ENCODE measurements at regions not wholly inside any gene's neighbourhood (a gene's known extent, or its start where the extent isn't known, plus 50 kb on each side); places are given as distances from the start of the nearest gene placed in this dataset.

GRCh38 chr6:133673056-133673455 lies 215.9 kb upstream of the TCF21 start:
- no peaks in the 10 kb centered on the region for H3K36me3 ChIP-seq (ENCODE audit: control insufficient read depth, low read depth, low read length)
- no peak overlapping the region for H3K27ac ChIP-seq (ENCODE audit: low read length)
- no peaks in the 10 kb centered on the region for H3K9me3 ChIP-seq (ENCODE audit: control insufficient read depth, low read depth, low read length)
- H3K27me3 ChIP-seq (ENCODE audit: control insufficient read depth, insufficient read depth, low read length), result no peaks in the 10 kb centered on the region
- H3K4me3 ChIP-seq (ENCODE audit: low read length), result no peak overlapping the region
- no peak overlapping the region for H3K9ac ChIP-seq (ENCODE audit: low read length)
- H3K4me1 ChIP-seq (ENCODE audit: control insufficient read depth, low read depth, low read length), result peaks cover 3% of the 10 kb centered on the region

- H3K27ac ChIP-seq (ENCODE audit: low read length), result no peak overlapping the region
- no peaks in the 10 kb centered on the region for H3K9me3 ChIP-seq (ENCODE audit: control insufficient read depth, low read depth, low read length)
- no peak overlapping the region for H3K4me3 ChIP-seq (ENCODE audit: low read length)
- no peaks in the 10 kb centered on the region for H3K36me3 ChIP-seq (ENCODE audit: control insufficient read depth, low read depth, low read length)
- H3K4me1 ChIP-seq (ENCODE audit: control insufficient read depth, low read depth, low read length), result peaks cover 8% of the 10 kb centered on the region
- H3K27me3 ChIP-seq (ENCODE audit: control insufficient read depth, insufficient read depth, low read length), result no peaks in the 10 kb centered on the region
- no peak overlapping the region for H3K9ac ChIP-seq (ENCODE audit: low read length)
Measured at GRCh38 chr6:133674661-133675060, 214.3 kb upstream of the TCF21 start.

- H3K4me1 ChIP-seq (ENCODE audit: control insufficient read depth, low read depth, low read length), result peaks cover 37% of the 10 kb centered on the region
- no peaks in the 10 kb centered on the region for H3K36me3 ChIP-seq (ENCODE audit: control insufficient read depth, low read depth, low read length)
- no peak overlapping the region for H3K9ac ChIP-seq (ENCODE audit: low read length)
- H3K27me3 ChIP-seq (ENCODE audit: control insufficient read depth, insufficient read depth, low read length), result no peaks in the 10 kb centered on the region
- peak overlapping the region; percentile 41 for H3K4me3 ChIP-seq (ENCODE audit: low read length)
- H3K9me3 ChIP-seq (ENCODE audit: control insufficient read depth, low read depth, low read length), result no peaks in the 10 kb centered on the region
- peak overlapping the region; percentile 87 for H3K27ac ChIP-seq (ENCODE audit: low read length)
Measured at GRCh38 chr6:133680994-133681393, 207.9 kb upstream of the TCF21 start.

GRCh38 chr6:133681891-133682290 lies 207.0 kb upstream of the TCF21 start:
- Histone ChIP-seq H3K4me1 (ENCODE audit: control insufficient read depth, low read depth, low read length) (peaks cover 37% of the 10 kb centered on the region), H3K36me3 (ENCODE audit: control insufficient read depth, low read depth, low read length) (no peaks in the 10 kb centered on the region), H3K27ac (ENCODE audit: low read length) (peak overlapping the region; percentile 87), H3K9ac (ENCODE audit: low read length) (peak overlapping the region; percentile 55), H3K4me3 (ENCODE audit: low read length) (peak overlapping the region; percentile 41), H3K27me3 (ENCODE audit: control insufficient read depth, insufficient read depth, low read length) (no peaks in the 10 kb centered on the region), H3K9me3 (ENCODE audit: control insufficient read depth, low read depth, low read length) (no peaks in the 10 kb centered on the region)

GRCh38 chr6:133682506-133683307 lies 206.2 kb upstream of the TCF21 start:
- Histone ChIP-seq H3K27me3 (ENCODE audit: control insufficient read depth, insufficient read depth, low read length) (no peaks in the 10 kb centered on the region), H3K27ac (ENCODE audit: low read length) (peak overlapping the region; percentile 75), H3K9ac (ENCODE audit: low read length) (no peak overlapping the region), H3K36me3 (ENCODE audit: control insufficient read depth, low read depth, low read length) (no peaks in the 10 kb centered on the region), H3K4me1 (ENCODE audit: control insufficient read depth, low read depth, low read length) (peaks cover 37% of the 10 kb centered on the region), H3K9me3 (ENCODE audit: control insufficient read depth, low read depth, low read length) (no peaks in the 10 kb centered on the region), H3K4me3 (ENCODE audit: low read length) (no peak overlapping the region)

- Histone ChIP-seq H3K27ac (ENCODE audit: low read length) (no peak overlapping the region), H3K9ac (ENCODE audit: low read length) (no peak overlapping the region), H3K27me3 (ENCODE audit: control insufficient read depth, insufficient read depth, low read length) (no peaks in the 10 kb centered on the region), H3K4me3 (ENCODE audit: low read length) (no peak overlapping the region), H3K36me3 (ENCODE audit: control insufficient read depth, low read depth, low read length) (no peaks in the 10 kb centered on the region), H3K9me3 (ENCODE audit: control insufficient read depth, low read depth, low read length) (no peaks in the 10 kb centered on the region), H3K4me1 (ENCODE audit: control insufficient read depth, low read depth, low read length) (peaks cover 37% of the 10 kb centered on the region)
Measured at GRCh38 chr6:133683308-133683580, 205.7 kb upstream of the TCF21 start.

- H3K36me3 ChIP-seq (ENCODE audit: control insufficient read depth, low read depth, low read length), result no peaks in the 10 kb centered on the region
- no peak overlapping the region for H3K4me3 ChIP-seq (ENCODE audit: low read length)
- H3K9ac ChIP-seq (ENCODE audit: low read length), result no peak overlapping the region
- H3K4me1 ChIP-seq (ENCODE audit: control insufficient read depth, low read depth, low read length), result peaks cover 37% of the 10 kb centered on the region
- H3K9me3 ChIP-seq (ENCODE audit: control insufficient read depth, low read depth, low read length), result no peaks in the 10 kb centered on the region
- H3K27me3 ChIP-seq (ENCODE audit: control insufficient read depth, insufficient read depth, low read length), result no peaks in the 10 kb centered on the region
- H3K27ac ChIP-seq (ENCODE audit: low read length), result no peak overlapping the region
Measured at GRCh38 chr6:133683606-133684005, 205.3 kb upstream of the TCF21 start.

GRCh38 chr6:133688705-133689492 lies 200.0 kb upstream of the TCF21 start:
- no peaks in the 10 kb centered on the region for H3K36me3 ChIP-seq (ENCODE audit: control insufficient read depth, low read depth, low read length)
- no peak overlapping the region for H3K27ac ChIP-seq (ENCODE audit: low read length)
- H3K4me1 ChIP-seq (ENCODE audit: control insufficient read depth, low read depth, low read length), result no peaks in the 10 kb centered on the region
- H3K27me3 ChIP-seq (ENCODE audit: control insufficient read depth, insufficient read depth, low read length), result no peaks in the 10 kb centered on the region
- H3K4me3 ChIP-seq (ENCODE audit: low read length), result no peak overlapping the region
- no peaks in the 10 kb centered on the region for H3K9me3 ChIP-seq (ENCODE audit: control insufficient read depth, low read depth, low read length)
- H3K9ac ChIP-seq (ENCODE audit: low read length), result no peak overlapping the region

- no peaks in the 10 kb centered on the region for H3K36me3 ChIP-seq (ENCODE audit: control insufficient read depth, low read depth, low read length)
- no peak overlapping the region for H3K9ac ChIP-seq (ENCODE audit: low read length)
- H3K27me3 ChIP-seq (ENCODE audit: control insufficient read depth, insufficient read depth, low read length), result no peaks in the 10 kb centered on the region
- H3K4me1 ChIP-seq (ENCODE audit: control insufficient read depth, low read depth, low read length), result no peaks in the 10 kb centered on the region
- H3K9me3 ChIP-seq (ENCODE audit: control insufficient read depth, low read depth, low read length), result no peaks in the 10 kb centered on the region
- no peak overlapping the region for H3K4me3 ChIP-seq (ENCODE audit: low read length)
- no peak overlapping the region for H3K27ac ChIP-seq (ENCODE audit: low read length)
Measured at GRCh38 chr6:133689863-133690262, 199.1 kb upstream of the TCF21 start.

- Histone ChIP-seq H3K9me3 (ENCODE audit: control insufficient read depth, low read depth, low read length) (no peaks in the 10 kb centered on the region), H3K27ac (ENCODE audit: low read length) (no peak overlapping the region), H3K36me3 (ENCODE audit: control insufficient read depth, low read depth, low read length) (no peaks in the 10 kb centered on the region), H3K9ac (ENCODE audit: low read length) (no peak overlapping the region), H3K4me3 (ENCODE audit: low read length) (no peak overlapping the region), H3K27me3 (ENCODE audit: control insufficient read depth, insufficient read depth, low read length) (no peaks in the 10 kb centered on the region), H3K4me1 (ENCODE audit: control insufficient read depth, low read depth, low read length) (no peaks in the 10 kb centered on the region)
Measured at GRCh38 chr6:133693565-133693964, 195.3 kb upstream of the TCF21 start.

- Histone ChIP-seq H3K9me3 (ENCODE audit: control insufficient read depth, low read depth, low read length) (no peaks in the 10 kb centered on the region), H3K27ac (ENCODE audit: low read length) (no peak overlapping the region), H3K27me3 (ENCODE audit: control insufficient read depth, insufficient read depth, low read length) (no peaks in the 10 kb centered on the region), H3K4me1 (ENCODE audit: control insufficient read depth, low read depth, low read length) (no peaks in the 10 kb centered on the region), H3K4me3 (ENCODE audit: low read length) (no peak overlapping the region), H3K36me3 (ENCODE audit: control insufficient read depth, low read depth, low read length) (no peaks in the 10 kb centered on the region), H3K9ac (ENCODE audit: low read length) (no peak overlapping the region)
Measured at GRCh38 chr6:133697185-133697584, 191.7 kb upstream of the TCF21 start.

- Histone ChIP-seq H3K9me3 (ENCODE audit: control insufficient read depth, low read depth, low read length) (no peaks in the 10 kb centered on the region), H3K27ac (ENCODE audit: low read length) (no peak overlapping the region), H3K9ac (ENCODE audit: low read length) (no peak overlapping the region), H3K27me3 (ENCODE audit: control insufficient read depth, insufficient read depth, low read length) (no peaks in the 10 kb centered on the region), H3K4me3 (ENCODE audit: low read length) (no peak overlapping the region), H3K36me3 (ENCODE audit: control insufficient read depth, low read depth, low read length) (no peaks in the 10 kb centered on the region), H3K4me1 (ENCODE audit: control insufficient read depth, low read depth, low read length) (no peaks in the 10 kb centered on the region)
Measured at GRCh38 chr6:133697666-133698065, 191.2 kb upstream of the TCF21 start.

All from iPS-18a (cell line).